Mammary epithelial cell (primary cell): ENCODE measurements at regions not wholly inside any gene's neighbourhood (a gene's known extent, or its start where the extent isn't known, plus 50 kb on each side); places are given as distances from the start of the nearest gene placed in this dataset.

Experiments
- EZH2 ChIP-seq: IDR thresholded peaks from 2 replicates; pipeline ENCODE4 v1.6.1; 2012; ENCODE audit warnings: low read length, inconsistent platforms, borderline replicate concordance
- TF ChIP-seq, protein P1 (sequence below), 2 donors: IDR thresholded peaks in 1 of 2; conservative IDR thresholded peaks in 1 of 2; 2 replicates each; pipeline ENCODE4 v1.5.1; 2011 to 2012; ENCODE audit warnings: inconsistent platforms in 2 of 2, low read length in 2 of 2, mild to moderate bottlenecking in 2 of 2, control low read depth in 1 of 2, low read depth in 1 of 2; ENCODE audit not compliant: insufficient read depth in 1 of 2; ENCODE audit errors: extremely low read depth in 1 of 2

DNA sequence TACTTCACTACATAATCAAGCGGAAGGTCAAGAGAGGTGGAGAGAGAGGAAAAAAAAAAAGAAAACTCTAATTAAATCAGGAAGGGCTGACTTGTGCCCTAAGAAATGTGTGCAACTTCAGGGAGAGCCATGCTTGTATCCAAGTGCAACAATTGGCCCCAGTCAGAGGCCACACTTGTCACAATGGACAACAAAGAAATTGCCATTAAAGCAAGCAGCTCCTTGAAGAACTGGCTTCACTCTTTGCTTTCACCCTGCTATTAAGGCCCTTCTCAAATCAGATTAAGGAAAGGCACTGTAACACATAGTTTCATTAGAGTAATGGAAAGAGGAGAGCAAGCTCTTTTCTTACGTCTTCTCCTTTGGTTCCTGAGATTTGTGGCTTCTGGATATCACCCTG lies 480.9 kb upstream of the WWC1 start:
- TF ChIP-seq, protein P1, sequence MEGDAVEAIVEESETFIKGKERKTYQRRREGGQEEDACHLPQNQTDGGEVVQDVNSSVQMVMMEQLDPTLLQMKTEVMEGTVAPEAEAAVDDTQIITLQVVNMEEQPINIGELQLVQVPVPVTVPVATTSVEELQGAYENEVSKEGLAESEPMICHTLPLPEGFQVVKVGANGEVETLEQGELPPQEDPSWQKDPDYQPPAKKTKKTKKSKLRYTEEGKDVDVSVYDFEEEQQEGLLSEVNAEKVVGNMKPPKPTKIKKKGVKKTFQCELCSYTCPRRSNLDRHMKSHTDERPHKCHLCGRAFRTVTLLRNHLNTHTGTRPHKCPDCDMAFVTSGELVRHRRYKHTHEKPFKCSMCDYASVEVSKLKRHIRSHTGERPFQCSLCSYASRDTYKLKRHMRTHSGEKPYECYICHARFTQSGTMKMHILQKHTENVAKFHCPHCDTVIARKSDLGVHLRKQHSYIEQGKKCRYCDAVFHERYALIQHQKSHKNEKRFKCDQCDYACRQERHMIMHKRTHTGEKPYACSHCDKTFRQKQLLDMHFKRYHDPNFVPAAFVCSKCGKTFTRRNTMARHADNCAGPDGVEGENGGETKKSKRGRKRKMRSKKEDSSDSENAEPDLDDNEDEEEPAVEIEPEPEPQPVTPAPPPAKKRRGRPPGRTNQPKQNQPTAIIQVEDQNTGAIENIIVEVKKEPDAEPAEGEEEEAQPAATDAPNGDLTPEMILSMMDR (conservative IDR thresholded peaks at IDR 0.05 in 1 of 2, IDR thresholded peaks at IDR 0.05 in 1 of 2; ENCODE audit: extremely low read depth in 1 of 2, insufficient read depth in 1 of 2, low read depth in 1 of 2, low read length in 2 of 2): no peak
- no peak for TF ChIP-seq EZH2
